Testis (tissue), 2 donors: ENCODE measurements at regions not wholly inside any gene's neighbourhood (a gene's known extent, or its start where the extent isn't known, plus 50 kb on each side); places are given as distances from the start of the nearest gene placed in this dataset.

ENCODE experiments used
- POLR2A ChIP-seq: fragments of 450-650 bp; IDR thresholded peaks from one replicate; pipeline ENCODE4 v1.6.1; 2017; ENCODE audit warnings: antibody characterized with exemption, mild to moderate bottlenecking, moderate library complexity
- TF ChIP-seq, protein P1 (sequence below), 3 experiments: fragments of 450-650 bp in 2 of 3; fragments of 200-600 bp in 1 of 3; sonication (generic) in 1 of 3; IDR thresholded peaks; one replicate each; pipeline ENCODE4 v1.5.1; 2016 to 2019; ENCODE audit warnings: antibody characterized with exemption in 3 of 3, mild to moderate bottlenecking in 2 of 3, moderate library complexity in 1 of 3

DNA sequence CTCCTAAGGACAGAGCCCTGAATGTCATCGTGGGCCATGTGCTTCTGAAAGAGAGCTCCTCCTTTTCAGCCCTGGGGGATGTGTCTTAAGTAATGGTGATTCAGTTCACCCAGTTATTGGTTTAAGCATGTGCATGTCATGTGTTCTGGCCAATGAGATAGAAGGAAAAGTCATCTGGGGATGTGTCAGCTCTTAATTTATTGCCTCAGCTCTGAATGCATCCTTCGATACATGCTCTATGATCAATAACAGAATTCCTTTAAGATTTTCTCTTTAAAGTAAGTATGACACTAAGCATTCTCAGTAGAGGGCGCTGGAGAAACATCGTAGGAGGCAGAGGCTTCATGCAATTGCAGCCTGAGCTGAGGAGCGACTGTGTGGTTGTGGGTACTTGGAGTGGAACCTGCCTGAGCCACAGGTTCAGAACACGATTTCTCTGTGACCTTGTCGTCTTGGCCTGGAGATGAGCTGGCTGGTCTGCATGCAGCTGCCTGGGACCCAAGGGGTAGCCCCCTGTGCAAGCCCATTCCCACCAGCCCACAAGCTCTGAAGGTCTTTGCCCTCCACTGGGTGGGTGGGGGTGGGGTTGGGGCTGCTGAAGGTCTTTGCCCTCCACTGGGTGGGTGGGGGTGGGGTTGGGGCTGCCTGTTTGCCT, 69.5 kb downstream of the C3orf38 start:
- TF ChIP-seq, protein P1, sequence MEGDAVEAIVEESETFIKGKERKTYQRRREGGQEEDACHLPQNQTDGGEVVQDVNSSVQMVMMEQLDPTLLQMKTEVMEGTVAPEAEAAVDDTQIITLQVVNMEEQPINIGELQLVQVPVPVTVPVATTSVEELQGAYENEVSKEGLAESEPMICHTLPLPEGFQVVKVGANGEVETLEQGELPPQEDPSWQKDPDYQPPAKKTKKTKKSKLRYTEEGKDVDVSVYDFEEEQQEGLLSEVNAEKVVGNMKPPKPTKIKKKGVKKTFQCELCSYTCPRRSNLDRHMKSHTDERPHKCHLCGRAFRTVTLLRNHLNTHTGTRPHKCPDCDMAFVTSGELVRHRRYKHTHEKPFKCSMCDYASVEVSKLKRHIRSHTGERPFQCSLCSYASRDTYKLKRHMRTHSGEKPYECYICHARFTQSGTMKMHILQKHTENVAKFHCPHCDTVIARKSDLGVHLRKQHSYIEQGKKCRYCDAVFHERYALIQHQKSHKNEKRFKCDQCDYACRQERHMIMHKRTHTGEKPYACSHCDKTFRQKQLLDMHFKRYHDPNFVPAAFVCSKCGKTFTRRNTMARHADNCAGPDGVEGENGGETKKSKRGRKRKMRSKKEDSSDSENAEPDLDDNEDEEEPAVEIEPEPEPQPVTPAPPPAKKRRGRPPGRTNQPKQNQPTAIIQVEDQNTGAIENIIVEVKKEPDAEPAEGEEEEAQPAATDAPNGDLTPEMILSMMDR (IDR thresholded peaks at IDR 0.05): peak in 2 of 3 experiments; percentile 27 to 28
- no peak for TF ChIP-seq POLR2A
